Pons (tissue), 1 donor: ENCODE measurements at regions not wholly inside any gene's neighbourhood (a gene's known extent, or its start where the extent isn't known, plus 50 kb on each side); places are given as distances from the start of the nearest gene placed in this dataset.

Source experiments
- DNase-seq: peaks from one replicate; pipeline ENCODE4 v3.0.0-alpha.2; 2016; ENCODE audit warnings: low spot score

DNA sequence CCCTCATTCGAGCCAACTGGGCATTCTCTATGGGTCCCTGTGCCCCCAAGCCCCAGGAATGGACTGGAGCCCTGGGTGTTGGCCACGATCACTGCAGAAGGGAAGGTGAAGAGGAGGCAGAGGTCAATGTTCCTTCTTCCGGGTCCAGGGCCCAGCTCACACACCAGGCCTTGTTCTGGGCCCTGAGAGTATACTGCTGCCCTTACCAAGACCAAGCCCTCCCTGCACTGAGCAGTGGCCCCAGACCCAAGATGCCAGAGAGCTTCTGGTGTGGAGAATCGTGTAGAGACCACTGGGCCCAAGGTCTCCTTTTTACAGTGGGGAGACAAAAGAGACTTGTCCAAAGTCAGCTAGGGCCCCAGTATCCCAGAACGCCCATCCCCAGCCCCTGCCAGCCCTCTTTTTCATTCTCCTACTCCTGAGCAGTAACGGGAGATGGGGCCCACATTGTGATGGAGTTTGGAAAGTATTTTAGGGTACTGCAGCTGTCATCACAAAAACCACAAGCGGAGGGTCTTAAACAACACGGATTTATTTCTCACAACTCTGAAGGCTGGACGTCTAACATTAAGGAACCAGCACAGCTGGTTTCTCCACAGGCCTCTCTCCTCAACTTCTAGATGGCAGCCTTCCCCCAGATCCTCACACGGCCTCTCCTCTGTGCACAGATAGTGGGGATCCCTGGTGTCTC, 79.4 kb downstream of the PDGFA start:
- no peak for DNase-seq

DNA sequence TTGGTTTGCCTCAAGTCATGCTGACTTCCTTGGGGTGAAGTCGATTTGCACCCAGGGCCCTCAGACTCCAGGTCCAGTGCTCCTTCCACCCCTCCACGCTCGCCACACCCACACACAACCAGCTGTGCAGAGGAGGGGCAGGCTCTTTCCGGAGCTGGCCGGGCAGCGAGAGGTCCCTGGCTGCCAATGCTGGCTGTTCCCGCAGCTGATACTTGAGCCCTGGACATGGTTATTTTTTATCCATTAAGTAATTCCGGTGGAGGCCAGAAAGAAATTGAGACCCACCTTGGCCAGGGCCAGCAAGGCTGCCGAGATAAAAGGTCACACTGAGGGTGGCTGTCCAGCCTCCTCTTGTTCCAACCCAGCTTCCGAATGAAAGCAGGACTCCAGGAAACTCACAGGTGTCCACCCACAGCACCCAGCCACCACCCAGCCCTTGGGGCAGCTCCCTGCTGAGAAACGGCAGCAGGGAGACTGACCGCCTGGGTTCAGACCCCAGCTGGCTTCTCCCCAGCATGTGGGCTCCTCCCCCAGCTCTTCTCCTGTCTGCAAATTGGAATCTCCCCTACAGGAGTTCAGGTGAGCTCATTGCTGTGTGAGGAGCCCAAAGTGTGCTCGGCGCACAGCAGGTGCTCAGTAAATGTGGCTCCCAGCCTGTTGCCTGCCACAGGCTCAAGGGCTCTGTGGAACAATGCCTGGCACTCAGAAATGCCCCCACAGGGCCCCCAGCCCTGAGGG, 77.8 kb downstream of the PDGFA start:
- no peak for DNase-seq

DNA sequence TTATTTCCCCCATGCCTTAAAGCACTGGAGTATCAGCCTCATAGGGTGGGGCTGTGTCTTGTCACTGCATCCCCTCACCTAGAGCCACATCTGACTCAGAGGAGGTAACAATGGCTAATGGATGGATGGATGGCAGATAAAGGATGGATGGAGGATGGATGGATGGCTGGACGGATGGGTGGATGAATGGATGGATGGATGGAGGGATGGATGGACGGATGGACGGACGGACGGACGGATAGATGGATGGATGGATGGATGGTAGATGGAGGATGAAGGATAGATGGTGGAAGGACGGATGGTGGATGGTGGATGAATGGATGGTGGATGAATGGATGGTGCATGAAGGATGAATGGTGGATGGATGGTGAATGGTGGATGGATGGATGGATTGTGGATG, 77.2 kb downstream of the PDGFA start:
- DNase-seq, result no peak

DNA sequence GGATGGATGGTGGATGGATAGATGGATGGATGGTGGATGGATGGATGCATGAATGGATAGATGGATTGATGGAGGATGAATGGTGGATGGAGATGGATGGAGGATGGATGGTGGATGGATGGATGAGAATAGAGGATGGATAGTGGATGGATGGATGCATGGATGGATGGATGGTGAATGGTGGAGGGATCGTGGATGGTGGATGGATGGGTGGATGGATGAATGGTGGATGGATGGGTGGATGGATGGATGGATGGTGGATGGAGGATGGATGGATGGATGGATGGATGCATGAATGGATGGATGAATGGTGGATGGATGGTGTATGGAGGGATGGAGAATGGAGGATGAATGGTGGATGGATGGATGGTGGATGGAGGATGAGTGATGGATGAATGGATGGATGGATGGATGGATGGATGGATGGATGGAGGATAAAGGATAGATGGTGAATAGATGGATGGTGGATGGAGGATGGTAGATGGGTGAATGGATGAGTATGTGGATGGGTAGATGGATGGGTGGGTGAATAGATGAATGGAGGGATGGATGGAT, 76.3 kb downstream of the PDGFA start:
- DNase-seq, result no peak

GRCh38 chr7:444606-445005, 75.0 kb downstream of the PDGFA start:
- no peak for DNase-seq

DNA sequence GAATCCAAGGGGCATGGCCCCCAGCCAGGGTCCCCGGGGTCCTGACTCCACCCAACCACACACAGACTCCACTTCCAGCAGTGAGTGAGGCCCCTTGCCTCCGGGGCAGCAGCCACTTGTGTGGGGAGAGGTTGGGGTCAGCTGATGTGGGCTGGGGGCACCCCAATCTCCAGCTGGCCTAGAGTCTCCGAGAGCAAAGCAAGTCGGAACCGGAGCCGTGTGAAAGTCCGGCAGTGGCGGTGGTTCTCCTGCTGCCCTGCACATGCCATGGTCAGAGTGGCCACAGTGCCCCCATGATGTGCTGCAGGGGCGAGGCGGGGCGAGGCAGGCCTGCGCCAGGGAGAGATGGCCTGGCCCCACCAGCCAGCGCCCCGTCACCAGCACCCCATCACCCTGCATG, 74.6 kb downstream of the PDGFA start:
- DNase-seq, result no peak

- DNase-seq, result no peak
These were observed 73.9 kb downstream of the PDGFA start for GRCh38 chr7:445563-446288.

DNA sequence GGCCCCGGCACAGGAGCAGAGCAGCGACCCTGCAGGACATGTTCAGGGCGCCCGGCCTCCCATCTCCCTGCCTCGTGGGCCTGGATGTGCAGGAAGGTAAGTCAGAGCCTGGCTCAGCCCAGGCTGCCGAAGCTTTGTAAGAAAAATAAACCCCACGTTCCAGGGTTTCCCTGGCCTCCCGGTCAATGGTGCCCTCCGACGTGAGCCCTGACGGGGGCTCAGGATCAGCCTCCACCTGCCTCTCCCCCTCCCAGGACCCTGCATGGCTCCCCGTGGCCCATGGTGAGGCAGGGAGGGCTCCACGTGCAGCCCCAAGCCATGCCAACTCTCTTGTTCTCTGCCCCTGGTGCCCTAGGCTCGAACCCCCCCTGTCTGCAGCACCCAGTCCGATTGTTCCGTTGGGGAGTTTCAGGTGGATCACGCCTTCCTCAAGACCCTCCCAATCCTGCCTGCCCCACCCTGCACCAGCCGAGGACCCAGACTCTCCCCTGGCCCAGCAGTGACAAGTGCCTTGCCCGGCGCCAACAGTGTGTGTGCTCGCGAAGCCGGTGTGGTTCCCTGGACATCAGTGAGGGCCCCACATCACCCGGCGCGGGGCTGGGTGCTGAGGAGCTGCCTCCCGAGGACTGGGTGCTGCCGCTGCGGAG, 73.2 kb downstream of the PDGFA start:
- DNase-seq, result no peak
